Inflammatory macrophage (primary cell): ENCODE measurements at regions not wholly inside any gene's neighbourhood (a gene's known extent, or its start where the extent isn't known, plus 50 kb on each side); places are given as distances from the start of the nearest gene placed in this dataset.

Experiments used
- DNase-seq, 2 donors: peaks; one replicate each; pipeline ENCODE4 v3.0.0-alpha.2; 2020 to 2022

DNA sequence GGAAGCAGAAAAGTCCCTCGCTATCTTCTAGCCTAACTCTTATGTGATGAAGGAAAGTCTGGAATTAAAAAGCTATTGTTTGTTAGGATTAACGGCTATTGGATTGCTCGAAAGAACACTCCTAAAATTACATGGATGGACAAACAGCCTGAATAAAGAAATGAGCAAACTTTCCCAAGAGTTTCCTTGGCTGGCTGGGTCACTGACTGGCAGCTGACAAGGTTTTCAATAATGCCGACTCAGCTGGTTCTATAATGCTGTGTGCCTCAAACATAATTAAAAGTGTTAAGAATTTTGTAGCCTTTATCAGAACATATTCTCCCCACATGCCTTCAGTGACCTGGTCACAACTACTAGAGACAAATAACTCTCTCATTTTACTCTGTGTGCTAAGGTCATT is 142.9 kb upstream of the ADAMTS9 start:
- no peak for DNase-seq

DNA sequence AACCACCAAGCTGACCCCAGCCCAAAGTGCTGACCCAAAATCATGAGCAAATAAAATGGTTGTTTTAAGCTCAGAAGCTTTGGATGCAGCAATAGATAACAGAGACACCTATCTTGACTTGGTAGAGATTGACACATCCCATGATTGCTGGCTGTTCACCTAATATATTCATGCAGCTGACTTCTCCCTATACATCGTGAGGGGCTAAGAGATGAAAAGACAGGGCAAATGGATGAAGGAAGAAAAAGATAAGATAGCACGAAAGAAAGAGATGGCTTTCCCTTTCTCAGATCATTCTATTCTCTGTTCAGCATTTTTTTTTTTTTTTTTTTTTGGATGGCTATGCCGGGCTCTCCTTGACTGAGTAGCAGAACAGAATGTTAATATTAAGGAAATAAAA is 141.5 kb upstream of the ADAMTS9 start:
- no peak for DNase-seq

DNA sequence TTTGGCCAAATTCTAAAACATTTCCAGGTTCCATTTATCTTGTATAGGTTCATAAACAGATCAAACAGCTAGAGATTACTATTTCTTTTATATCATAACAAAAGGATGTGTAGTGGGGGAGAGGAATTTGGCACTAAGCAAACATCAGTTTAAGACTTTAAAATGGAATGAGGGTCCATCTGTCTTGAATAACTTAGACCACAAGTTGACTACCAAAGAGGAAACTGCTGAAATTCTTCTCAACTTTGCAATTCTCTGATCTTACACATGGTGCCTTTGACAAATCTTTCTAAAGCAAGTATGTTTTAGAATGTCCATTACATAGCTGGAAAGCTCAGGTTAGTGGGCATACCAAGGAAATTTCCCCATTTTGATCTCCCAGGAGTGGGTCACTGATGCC is 140.5 kb upstream of the ADAMTS9 start:
- DNase-seq, result no peak

DNA sequence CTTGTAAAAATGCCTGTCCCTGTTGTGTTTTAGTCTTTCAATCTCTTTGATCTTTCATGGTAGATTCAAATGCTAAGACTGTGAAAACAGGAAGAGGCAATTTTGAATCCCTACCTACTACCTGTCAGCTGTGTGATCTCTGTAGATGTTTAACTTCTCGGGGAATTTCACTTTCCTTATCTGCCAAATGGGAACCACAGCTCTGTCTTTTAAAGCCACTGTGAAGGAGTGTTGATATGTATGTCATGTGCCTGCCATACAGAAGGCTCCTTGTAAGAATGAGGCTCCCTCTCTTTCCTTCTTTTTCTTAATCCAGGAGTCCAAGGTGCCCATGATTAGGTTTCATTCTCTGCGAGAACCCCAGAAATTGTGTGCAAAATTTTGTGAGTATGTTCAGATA is 139.6 kb upstream of the ADAMTS9 start:
- DNase-seq, result no peak

DNA sequence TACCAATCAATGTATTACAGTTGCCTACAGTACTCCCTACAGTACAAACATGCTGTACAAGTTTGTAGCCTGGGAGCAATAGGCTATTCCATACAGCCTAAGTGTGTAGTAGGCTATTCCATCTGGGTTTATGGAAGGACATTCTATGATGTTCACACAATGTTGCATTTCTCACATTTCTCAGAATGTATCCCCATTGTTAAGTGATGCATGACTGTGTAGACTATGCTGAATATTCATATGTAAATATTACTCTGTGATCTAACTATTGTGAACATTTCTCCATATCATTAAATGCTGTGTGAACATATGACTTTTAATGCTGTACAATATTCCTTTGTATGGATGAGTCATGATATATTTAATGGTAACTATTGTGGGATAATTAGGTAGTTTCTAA is 139.2 kb upstream of the ADAMTS9 start:
- no peak for DNase-seq

DNA sequence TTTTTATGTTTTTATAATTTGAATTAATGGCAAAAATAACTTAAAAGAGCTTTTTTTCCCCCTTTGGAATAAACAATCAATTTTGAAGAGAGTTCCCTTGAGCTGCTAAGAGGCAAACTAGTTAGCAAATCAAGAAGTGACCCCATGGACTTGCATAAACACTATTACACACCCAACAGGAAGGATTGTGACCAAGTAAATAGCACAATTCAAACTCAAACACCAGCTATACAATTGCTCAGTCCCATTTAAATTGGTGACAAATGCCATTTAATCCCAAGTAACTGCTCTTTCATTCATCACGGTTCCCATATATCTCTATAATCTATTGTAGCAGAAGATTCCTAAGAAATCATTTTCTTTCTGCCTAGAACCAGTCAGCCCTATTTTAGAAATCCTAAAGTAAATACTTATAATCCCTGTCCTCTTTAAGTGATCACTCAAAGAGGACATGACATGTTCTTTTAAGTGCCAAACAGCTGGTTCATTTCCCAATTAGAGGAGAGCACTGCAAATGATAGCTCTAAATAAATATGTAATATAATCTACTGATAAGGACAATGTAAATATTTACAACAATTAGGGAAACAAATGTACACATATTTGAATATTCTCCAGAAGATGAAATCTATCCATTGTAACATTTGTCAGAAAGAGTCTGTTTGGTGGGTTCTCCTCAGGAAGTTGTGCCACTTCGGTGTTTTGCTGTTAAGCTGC is 137.8 kb upstream of the ADAMTS9 start:
- DNase-seq, result no peak

DNA sequence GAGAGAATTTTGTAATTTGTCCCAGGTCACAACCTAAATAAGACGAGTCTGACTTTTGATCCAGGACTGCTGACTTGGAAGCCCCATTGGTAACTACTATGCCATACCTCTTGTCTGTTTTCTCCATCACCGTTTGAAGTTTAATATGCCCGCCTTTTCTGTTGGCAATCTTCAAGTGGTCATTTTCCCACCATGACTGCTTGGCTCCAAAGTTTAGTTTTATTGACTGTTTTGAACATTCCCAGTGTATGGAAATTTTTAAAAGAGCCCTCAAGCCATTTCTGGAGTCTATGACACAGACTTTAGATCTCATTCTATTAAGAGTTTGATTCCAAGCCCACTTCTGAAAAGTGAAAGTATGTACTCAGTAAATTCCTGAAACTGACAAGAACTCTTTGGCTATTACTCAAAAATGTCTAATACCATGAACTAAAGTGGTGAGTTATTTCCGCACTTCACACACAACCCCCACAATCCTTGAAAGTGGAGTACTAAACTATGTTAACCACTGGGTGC is 136.7 kb upstream of the ADAMTS9 start:
- DNase-seq, result no peak

DNA sequence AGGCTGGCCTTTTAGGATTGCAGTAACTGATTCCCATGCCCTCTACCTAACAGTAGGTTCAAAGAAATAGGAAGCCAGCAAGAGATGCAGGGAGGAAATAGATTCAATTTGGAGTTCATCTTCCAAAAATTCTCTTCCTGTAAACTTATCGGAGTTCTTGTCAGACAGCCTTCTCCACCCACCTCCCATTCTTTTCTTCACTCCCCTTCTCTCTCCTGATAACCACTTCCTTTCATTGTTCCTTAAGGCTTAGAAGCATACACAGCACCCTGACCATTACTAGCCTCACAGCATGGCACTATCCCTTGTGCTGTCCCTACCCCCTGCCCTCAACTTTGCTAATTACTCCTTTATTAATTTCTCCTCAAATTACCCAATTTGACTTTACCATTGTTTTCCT is 130.4 kb upstream of the ADAMTS9 start:
- no peak for DNase-seq

DNA sequence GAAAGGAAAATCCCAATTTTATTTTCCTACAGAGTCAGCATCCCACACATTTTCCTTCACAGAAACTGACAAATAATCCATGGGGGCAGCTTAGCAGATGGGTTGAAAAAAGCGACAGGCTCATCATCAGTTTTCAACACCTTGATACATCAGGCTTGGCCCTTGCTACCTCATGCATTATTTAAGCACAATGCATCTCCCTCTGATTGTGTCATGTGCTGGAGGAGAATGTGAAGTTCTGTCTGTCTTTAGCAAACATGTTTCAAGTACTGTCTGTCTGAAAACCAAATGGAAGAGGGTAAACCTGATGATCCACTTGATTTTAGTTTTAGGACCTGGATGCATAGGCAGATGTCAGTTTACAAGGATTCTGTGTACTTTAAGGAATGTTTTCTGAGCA is 128.6 kb upstream of the ADAMTS9 start:
- DNase-seq, result no peak

DNA sequence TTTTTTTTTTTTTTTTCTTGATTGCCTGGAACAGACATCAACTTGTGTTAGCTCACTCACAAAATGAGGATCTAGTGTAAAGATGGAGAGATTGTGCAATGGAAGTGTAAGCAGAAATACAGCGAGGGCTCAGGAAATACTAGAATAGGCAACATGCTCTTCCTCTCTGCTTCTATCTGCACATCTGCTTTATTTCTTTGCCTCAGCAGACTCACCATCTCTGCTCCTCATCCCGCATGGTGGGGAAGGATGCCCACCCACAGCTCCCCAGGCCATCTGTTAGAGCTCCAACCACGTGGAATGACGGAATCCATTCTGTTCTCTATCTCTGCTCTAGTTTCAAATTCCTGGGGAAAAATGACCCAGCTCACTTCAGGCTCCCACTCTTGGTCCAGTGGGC is 128.0 kb upstream of the ADAMTS9 start:
- no peak for DNase-seq

DNA sequence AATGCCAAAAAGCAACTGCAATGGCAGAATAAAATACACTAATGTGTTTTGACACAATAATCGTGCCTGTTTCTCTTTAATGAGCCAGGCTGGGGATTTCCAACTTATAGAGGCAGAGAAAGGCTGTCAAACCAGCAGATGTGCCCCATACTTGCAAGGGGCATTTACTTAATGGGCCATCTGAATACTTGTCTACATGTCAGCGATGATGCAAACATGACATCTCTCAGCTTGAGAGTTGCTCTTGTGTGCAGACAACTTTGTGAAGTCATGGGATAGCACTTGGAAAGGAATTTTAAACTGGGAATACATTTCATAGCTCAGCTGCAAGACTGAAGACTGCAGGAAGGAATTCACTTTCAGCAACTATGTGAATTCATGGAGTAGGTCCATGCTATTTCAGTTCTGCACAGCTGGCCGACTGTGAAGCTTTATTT is 127.4 kb upstream of the ADAMTS9 start:
- no peak for DNase-seq

DNA sequence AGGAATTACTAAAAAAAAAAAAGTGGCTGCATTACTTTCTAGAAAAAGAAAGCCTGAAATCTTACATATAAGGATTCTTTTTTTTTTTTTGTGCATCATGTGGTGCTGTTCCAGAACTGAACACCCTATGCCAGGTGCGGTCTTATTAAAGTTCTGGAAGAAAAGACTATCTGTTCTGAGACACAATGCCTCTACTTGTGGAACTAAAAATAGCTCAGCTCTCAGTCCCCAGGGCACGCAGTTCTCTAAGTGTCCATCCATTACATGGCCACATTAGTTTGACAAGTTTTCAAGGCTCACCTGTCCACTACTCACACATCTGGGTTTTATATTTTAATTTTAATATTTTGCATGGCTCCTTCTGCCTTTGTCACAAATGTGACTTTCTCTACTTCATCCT is 126.6 kb upstream of the ADAMTS9 start:
- DNase-seq, result no peak

DNA sequence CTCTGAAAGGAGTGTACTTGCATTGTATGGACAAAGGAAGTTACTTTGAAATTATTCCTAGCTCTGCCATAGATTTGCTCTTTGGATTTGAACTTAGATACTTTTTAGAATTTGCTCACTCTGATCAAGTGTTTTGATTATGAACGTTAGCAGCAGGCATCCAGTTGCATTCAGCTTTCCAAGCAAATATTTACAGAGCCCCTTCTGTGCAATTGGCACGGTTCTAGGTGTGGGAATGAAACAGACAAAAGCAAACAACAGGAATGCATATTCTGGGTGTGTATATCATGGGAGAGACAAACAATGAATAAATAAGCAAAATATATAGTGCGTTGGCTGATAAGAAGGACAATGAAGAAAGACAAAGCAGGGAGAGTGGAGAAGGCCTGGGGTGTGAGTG is 125.5 kb upstream of the ADAMTS9 start:
- DNase-seq, result no peak

DNA sequence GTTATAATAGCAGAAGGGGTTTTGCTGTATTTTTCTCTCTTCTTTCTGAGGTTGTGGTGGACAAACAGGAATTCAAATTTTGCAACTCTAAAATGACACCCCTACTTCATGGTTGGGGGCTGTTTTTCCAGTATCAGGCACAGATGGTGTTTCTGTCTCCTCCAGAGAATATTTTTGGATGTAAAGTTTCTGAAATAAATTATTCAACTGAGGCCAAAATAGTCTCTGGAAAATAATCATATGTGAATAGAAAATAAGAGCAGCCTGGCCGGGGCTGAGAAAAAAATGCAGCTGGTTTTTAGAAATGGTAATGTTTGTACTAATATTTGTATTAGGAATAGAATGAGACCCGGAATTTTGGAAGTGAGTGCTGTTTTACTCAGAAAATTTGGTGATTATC is 121.3 kb upstream of the ADAMTS9 start:
- DNase-seq, result no peak

DNA sequence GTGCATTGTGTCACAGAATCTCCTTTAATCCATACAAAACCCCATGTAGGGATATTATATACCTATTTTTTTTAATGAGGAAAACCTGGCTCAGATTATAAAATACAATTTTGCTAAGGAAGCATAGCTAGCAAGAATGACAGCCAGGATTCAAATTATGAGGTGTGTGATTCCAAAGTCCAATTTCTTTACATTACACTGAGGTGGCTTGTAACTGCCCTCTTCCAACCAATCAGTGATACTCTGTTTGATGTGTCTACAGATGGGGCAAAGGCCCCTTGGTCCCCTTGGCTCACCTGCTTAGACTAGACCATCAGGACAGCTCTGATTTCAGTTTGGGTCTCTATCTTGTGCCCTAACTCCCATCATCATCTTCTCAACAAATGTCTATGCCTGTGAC is 120.3 kb upstream of the ADAMTS9 start:
- DNase-seq, result no peak

DNA sequence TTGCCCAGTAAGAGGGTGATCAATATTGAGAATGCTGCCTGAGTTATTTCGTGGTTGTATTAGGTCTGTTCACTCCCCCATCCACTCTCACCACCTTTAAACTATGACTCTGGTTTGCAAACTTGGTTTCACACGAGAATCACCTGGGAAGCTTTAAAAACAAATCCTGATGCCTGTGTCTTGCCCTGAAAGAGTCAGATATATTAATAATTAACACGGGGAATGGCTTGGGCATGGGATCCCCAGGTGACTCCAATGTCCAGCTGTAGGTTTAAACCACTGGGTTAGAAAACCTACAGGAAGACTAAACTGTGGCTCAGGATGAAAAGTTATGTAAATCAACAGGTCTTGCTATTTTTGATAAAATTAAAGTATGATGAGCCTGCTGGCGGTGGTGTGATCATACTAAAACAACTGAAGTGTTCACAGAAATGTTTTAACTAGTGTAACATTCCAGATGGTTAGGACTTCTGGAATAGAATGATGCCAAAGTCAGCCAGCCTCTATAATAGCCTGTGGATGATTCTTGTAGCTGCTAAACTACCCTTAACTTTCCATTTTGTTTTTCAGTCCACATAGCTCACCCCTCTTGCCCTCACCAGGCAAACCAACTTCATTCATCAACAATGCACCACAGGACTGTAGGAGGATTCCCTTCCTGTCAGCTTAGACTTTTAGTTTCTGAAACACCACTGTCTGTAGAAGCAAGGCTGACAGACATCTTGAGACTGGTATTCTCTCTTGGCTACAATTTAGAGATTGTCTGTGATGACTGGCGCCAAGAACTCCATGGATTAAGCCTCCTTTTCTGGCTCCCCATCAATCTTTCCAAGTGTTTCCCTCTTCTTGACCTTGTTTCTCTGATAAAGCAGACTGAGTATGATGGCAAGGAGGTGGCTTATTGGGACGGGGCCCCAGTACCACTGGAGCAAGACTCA is 119.1 kb upstream of the ADAMTS9 start:
- no peak for DNase-seq

DNA sequence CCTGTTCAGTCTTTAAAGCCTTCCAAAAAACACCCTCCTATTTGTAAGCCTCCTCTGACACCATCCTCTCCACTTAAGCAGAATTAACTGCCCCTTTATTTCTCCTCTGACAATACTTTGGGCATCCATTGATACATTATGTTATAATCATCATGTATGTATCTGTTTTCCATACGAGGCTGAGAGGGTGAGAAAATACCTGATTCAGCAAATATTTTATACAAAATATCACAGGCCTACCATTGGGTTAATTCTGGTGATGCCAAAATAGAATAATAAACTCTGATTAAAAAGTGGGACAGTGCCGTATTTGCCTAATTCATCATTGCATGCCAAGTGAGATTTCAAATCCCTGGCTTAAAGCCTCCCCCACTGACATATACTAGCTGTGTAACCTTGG is 118.2 kb upstream of the ADAMTS9 start:
- no peak for DNase-seq

DNA sequence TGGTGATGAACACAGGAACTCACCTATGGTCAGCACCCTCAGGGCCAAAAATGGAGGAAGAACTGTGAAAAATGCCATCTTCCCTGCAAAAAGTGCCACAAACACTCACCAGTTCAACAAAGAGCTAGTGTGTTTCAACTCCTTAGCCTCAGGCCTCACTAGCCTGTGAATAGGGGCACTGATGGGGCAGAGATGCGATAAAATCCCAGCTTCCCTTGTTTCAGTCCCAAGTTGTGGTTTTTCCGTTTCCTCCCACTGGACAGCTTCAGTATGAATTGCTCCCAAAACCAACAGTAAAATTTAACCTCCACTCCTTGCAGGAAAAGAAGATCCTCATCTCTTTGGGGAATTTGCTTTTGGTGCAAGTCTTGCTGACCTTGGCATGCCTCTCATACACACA is 117.4 kb upstream of the ADAMTS9 start:
- no peak for DNase-seq

DNA sequence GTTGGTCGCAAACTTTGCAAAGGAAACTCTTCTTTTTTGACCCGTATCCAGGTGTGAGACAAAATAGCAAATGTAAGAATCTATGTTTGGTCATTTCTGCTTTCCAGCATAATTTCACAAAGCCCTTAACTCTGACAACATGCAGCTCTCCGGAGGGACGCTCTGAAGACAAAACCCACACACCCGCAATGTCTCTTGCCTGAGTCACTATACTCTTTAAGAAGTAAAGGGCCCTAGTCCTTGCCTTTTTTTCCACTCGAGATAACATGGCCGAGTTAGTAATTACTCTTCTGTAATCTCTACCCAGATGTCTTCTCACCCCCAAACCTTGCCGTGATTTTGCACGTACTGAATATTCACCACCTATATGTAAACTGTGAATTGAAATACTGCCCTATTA is 115.7 kb upstream of the ADAMTS9 start:
- no peak for DNase-seq

DNA sequence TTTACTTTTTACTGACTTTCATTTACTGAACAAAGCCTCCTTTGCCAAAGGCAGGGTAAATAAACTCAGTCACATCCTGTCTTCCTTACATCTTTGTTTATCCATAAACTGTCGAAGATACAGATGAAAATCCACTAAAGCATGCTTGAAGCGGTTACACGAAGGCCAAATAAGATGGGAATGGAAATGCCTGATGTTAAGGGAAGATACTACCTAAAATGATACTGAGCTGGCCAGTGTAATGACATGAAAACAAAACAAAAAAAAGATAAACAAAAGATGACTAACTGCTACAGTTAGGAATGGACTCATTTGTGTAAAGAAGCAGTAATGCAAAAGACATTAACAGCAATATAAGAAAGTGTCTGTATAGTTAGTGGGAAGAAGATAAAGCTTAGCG is 114.7 kb upstream of the ADAMTS9 start:
- no peak for DNase-seq

DNA sequence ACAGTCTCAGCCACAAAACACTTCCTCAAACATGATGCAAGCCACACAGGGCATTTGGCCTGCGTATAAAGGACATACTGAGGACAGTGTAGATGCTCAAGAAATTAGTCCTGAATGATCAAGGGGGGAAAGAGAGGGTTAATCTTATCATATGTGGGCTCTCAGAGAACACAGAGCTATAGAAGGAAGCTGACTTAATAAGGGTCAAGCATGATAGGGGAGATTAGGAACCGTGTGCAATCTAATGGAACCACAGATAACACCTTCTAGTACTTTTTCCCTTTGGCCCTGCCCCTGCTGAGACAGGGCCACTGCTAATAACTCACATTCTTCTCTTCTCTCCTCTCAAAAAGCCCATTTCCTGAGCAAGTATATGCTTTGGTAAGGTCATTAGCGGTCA is 114.1 kb upstream of the ADAMTS9 start:
- DNase-seq, result no peak

DNA sequence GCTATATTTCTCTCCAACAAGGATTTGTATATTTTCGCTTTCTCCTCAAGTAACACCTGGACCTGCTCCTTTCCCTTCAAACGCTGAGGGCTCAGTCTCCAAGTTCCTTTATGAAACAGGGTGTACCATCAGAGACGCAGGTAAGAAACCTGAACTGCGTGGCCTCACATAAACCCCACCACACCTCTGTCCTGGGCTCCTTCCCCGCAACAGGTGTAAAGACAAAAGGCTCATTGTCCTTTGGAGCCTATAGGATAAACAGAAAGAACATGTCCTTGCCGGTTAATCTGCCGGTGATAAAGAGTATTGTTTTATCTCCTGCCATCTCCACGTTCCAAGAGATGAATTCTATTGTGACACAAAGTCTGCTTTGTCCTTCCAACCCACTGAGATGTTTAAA is 111.8 kb upstream of the ADAMTS9 start:
- no peak for DNase-seq

DNA sequence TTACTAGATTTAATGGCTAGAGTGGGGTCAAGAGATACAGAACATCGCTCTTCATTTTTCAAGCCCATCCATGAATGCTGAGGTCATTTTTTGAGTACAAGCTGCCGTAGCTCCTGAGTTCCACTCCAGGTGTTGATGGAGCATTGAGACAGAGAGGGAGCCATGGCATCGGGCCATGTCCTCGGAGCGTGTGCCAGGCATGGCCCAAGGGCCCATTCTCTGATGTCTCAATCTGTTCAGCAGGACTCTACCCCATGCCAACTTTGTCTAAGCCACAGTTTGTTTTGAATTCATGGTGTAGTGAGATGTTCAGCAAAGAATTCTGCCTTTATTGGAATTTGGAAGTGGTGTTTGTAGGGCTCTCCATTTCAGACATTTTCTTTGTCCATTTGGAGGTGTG is 110.5 kb upstream of the ADAMTS9 start:
- no peak for DNase-seq
